Natural killer cell (primary cell): ENCODE measurements at regions not wholly inside any gene's neighbourhood (a gene's known extent, or its start where the extent isn't known, plus 50 kb on each side); places are given as distances from the start of the nearest gene placed in this dataset.

Experiments
- ATAC-seq, 3 donors: fragments of 150-1000 bp in 2 of 3; fragments of 200-7000 bp in 1 of 3; cut with Tn5 transposase; 1 replicate in 1 of 3; 2 replicates in 2 of 3; pipeline ENCODE4 v1.10.0; 2021; ENCODE audit warnings: mild to moderate bottlenecking in 2 of 3, moderate library complexity in 2 of 3
- DNase-seq, 2 donors: peaks; one replicate each; pipeline versions ENCODE4 v3.0.0 to v3.0.0-alpha.2; 2013 to 2021; ENCODE audit warnings: mixed read lengths in 1 of 2
- H3K27ac ChIP-seq: one replicate; pipeline ENCODE4 v1.5.1; 2013; ENCODE audit warnings: mild to moderate bottlenecking, low read length
- H3K27me3 ChIP-seq: one replicate; pipeline ENCODE4 v1.6.1; 2013; ENCODE audit warnings: low read length; ENCODE audit not compliant: control insufficient read depth, insufficient read depth
- H3K36me3 ChIP-seq: one replicate; pipeline ENCODE4 v1.6.1; 2013; ENCODE audit warnings: low read length; ENCODE audit not compliant: control insufficient read depth, insufficient read depth
- H3K4me1 ChIP-seq: one replicate; pipeline ENCODE4 v1.6.1; 2013; ENCODE audit warnings: low read length; ENCODE audit not compliant: control insufficient read depth, insufficient read depth
- H3K4me3 ChIP-seq: one replicate; pipeline ENCODE4 v1.5.1; 2013; ENCODE audit warnings: low read length
- H3K9me3 ChIP-seq: one replicate; pipeline ENCODE4 v1.6.1; 2013; ENCODE audit warnings: low read length; ENCODE audit not compliant: control insufficient read depth, insufficient read depth
- H3K27ac Mint-ChIP-seq, 2 donors: one replicate each; pipeline ENCODE4 v1.8.0; 2022; ENCODE audit warnings: mild to moderate bottlenecking in 2 of 2, mixed read lengths in 2 of 2, moderate library complexity in 1 of 2
- H3K27me3 Mint-ChIP-seq, 2 donors: one replicate each; pipeline ENCODE4 v1.8.0; 2022; ENCODE audit warnings: low read depth in 2 of 2, mixed read lengths in 2 of 2
- H3K36me3 Mint-ChIP-seq: one replicate; pipeline ENCODE4 v1.8.0; 2022; ENCODE audit warnings: mixed read lengths
- H3K4me1 Mint-ChIP-seq, 2 donors: one replicate each; pipeline ENCODE4 v1.8.0; 2022; ENCODE audit warnings: mixed read lengths in 2 of 2
- H3K4me3 Mint-ChIP-seq: one replicate; pipeline ENCODE4 v1.8.0; 2022; ENCODE audit warnings: mild to moderate bottlenecking, moderate library complexity, mixed read lengths
- H3K9me3 Mint-ChIP-seq, 2 donors: one replicate each; pipeline ENCODE4 v1.8.0; 2022; ENCODE audit warnings: mixed read lengths in 2 of 2
- WGBS: methylation state at CpG from one replicate; pipeline ENCODE4 v1.1.7; 2013; ENCODE audit warnings: missing lambda C conversion rate; ENCODE audit not compliant: insufficient coverage; 5-methylcytosine and 5-hydroxymethylcytosine counted together
- intact Hi-C: fragments of 100-400 bp; cut with micrococcal nuclease; formaldehyde crosslinking; loops from one replicate; pipeline ENCODE4 v1.14.2; 2022
- TF ChIP-seq, protein P1 (sequence below): fragments of 200-600 bp; IDR thresholded peaks from one replicate; pipeline ENCODE4 v1.8.0; 2022; ENCODE audit warnings: antibody characterized with exemption

GRCh38 chr1:219039017-219039681 is 134.5 kb upstream of the LYPLAL1 start:
- Mint-ChIP-seq H3K36me3 (no peaks in the 10 kb centered on the region), H3K27ac (no peak overlapping the region), H3K27me3 (no peaks in the 10 kb centered on the region), H3K9me3 (peaks cover 0 to 7% of the 10 kb centered on the region in 2 donors), H3K4me3 (no peak overlapping the region), H3K4me1 (no peaks in the 10 kb centered on the region)
- intact Hi-C loops = no loop called here
- Histone ChIP-seq H3K4me3 (no peak overlapping the region), H3K27ac (no peak overlapping the region), H3K27me3 (no peaks in the 10 kb centered on the region), H3K36me3 (no peaks in the 10 kb centered on the region), H3K4me1 (no peaks in the 10 kb centered on the region), H3K9me3 (no peaks in the 10 kb centered on the region)
- TF ChIP-seq, protein P1, sequence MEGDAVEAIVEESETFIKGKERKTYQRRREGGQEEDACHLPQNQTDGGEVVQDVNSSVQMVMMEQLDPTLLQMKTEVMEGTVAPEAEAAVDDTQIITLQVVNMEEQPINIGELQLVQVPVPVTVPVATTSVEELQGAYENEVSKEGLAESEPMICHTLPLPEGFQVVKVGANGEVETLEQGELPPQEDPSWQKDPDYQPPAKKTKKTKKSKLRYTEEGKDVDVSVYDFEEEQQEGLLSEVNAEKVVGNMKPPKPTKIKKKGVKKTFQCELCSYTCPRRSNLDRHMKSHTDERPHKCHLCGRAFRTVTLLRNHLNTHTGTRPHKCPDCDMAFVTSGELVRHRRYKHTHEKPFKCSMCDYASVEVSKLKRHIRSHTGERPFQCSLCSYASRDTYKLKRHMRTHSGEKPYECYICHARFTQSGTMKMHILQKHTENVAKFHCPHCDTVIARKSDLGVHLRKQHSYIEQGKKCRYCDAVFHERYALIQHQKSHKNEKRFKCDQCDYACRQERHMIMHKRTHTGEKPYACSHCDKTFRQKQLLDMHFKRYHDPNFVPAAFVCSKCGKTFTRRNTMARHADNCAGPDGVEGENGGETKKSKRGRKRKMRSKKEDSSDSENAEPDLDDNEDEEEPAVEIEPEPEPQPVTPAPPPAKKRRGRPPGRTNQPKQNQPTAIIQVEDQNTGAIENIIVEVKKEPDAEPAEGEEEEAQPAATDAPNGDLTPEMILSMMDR = no peak
- ATAC-seq (no peak), DNase-seq (no peak)
- 63% methylated on average over 5 of the region's 8 CpGs for WGBS

DNA sequence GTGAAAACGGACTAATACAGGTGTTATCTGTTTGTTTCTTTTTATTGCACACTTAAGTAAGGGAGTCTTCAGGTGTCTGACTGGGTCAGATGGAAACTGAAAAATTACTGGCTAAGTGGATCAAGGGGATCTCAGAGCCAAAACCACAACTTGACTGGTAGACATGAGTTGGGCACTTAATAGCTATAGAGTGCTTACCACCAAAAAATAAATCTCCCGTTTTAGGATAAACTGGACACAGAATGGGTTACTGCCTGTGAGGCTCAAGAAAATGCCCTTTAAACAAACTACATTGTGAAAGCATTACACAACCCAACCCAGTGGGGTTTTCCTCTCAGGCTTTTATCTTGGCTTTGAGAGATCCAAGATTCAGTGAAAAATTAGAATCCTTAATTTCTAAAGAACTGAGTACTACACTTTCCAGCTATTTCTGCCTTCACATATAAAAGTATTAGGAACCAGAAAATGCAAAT is 134.0 kb upstream of the LYPLAL1 start:
- 81% methylated on average over 2 of the region's 2 CpGs for WGBS

DNA sequence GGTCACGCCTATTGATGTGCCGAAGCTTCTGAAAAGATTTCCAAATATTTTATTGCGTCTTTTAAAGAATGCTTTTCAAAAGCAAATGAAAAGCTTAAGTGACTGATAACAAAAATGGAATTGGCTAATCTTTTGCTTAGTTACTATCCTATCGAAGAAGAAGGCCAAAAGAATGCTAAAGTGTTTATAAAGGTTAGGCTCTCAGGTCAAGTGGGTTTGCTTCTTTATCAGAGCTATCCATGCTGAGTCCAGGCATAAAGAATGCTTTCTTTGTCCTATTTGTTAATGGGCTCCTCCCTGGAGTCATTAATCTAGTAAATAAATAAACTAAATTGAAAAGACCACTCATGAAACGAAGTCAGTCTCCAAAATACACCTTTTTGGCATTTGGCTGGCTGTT is 133.4 kb upstream of the LYPLAL1 start:
- Histone ChIP-seq H3K36me3 (no peaks in the 10 kb centered on the region), H3K4me1 (no peaks in the 10 kb centered on the region), H3K4me3 (no peak overlapping the region), H3K27me3 (no peaks in the 10 kb centered on the region), H3K9me3 (no peaks in the 10 kb centered on the region), H3K27ac (no peak overlapping the region)
- WGBS = 89% methylated on average over 4 of the region's 5 CpGs
- no peaks in the 10 kb centered on the region for H3K27me3 Mint-ChIP-seq
- peaks cover 0 to 7% of the 10 kb centered on the region in 2 donors for H3K9me3 Mint-ChIP-seq
- H3K36me3 Mint-ChIP-seq = no peaks in the 10 kb centered on the region
- intact Hi-C loops = no loop called here
- TF ChIP-seq, protein P1 = no peak
- H3K4me1 Mint-ChIP-seq = no peaks in the 10 kb centered on the region
- DNase-seq (no peak), ATAC-seq (no peak)
- H3K27ac Mint-ChIP-seq = no peak overlapping the region
- H3K4me3 Mint-ChIP-seq = no peak overlapping the region

More for the DNA sequence above, 134.0 kb upstream of the LYPLAL1 start:
- TF ChIP-seq, protein P1 = no peak
- DNase-seq = no peak
- no peak overlapping the region for H3K27ac ChIP-seq
- no peaks in the 10 kb centered on the region for H3K27me3 ChIP-seq
- ATAC-seq = no peak
- H3K36me3 ChIP-seq = no peaks in the 10 kb centered on the region
- Mint-ChIP-seq H3K9me3 (peaks cover 0 to 7% of the 10 kb centered on the region in 2 donors), H3K27me3 (no peaks in the 10 kb centered on the region), H3K27ac (no peak overlapping the region), H3K36me3 (no peaks in the 10 kb centered on the region), H3K4me3 (no peak overlapping the region), H3K4me1 (no peaks in the 10 kb centered on the region)
- no peaks in the 10 kb centered on the region for H3K4me1 ChIP-seq
- intact Hi-C loops = no loop called here
- no peak overlapping the region for H3K4me3 ChIP-seq
- no peaks in the 10 kb centered on the region for H3K9me3 ChIP-seq

- H3K27ac Mint-ChIP-seq = no peak overlapping the region
- ATAC-seq (no peak), DNase-seq (no peak)
- peaks cover 0 to 11% of the 10 kb centered on the region in 2 donors for H3K9me3 Mint-ChIP-seq
- Histone ChIP-seq H3K27me3 (no peaks in the 10 kb centered on the region), H3K4me1 (no peaks in the 10 kb centered on the region), H3K4me3 (no peak overlapping the region), H3K36me3 (no peaks in the 10 kb centered on the region), H3K27ac (no peak overlapping the region), H3K9me3 (no peaks in the 10 kb centered on the region)
- H3K4me1 Mint-ChIP-seq = no peaks in the 10 kb centered on the region
- H3K36me3 Mint-ChIP-seq = no peaks in the 10 kb centered on the region
- H3K4me3 Mint-ChIP-seq = no peak overlapping the region
- intact Hi-C loops = no loop called here
- TF ChIP-seq, protein P1 = no peak
- H3K27me3 Mint-ChIP-seq = no peaks in the 10 kb centered on the region
Measured at GRCh38 chr1:219041141-219041540, 132.5 kb upstream of the LYPLAL1 start.
